GM13976 (cell line): ENCODE measurements at regions not wholly inside any gene's neighbourhood (a gene's known extent, or its start where the extent isn't known, plus 50 kb on each side); places are given as distances from the start of the nearest gene placed in this dataset.
A peak's percentile ranks its signal among the peaks of the same experiment; 100 is the strongest.

Source experiments
- DNase-seq: peaks from one replicate; pipeline ENCODE4 v3.0.0; 2012; ENCODE audit warnings: low spot score
- in situ Hi-C: fragments of 300-500 bp; cut with MboI; formaldehyde crosslinking; loops from one replicate; pipeline ENCODE4 v1.12.0; 2022; ENCODE audit warnings: low sequenced_read_pairs, mixed read lengths, inconsistent platforms; ENCODE audit not compliant: unreplicated experiment
- TF ChIP-seq, protein P1 (sequence below): IDR thresholded peaks from 2 replicates; pipeline ENCODE4 v1.5.1; 2012; ENCODE audit warnings: borderline replicate concordance, mild to moderate bottlenecking; ENCODE audit not compliant: insufficient read depth; ENCODE audit errors: extremely low read depth, missing control alignments, control extremely low read depth

DNA sequence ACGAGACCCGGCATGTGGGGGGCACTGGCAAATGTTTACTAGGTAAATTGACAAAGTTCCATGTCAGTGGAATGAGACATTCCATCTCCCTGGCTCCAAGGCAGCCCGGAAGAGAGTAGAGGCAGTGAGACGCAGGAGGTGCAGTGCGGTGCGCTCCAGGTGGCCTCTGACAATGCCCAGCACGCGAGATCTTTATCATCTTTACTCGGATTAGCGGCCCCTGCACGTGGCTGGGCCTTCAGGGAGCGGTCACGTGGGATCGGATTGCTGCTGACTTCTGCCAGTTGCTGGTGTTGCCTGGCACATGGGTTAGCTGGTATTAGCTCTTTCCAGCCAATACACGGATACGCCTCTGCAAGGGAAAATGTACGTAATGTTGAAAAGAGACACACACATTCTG lies 151.2 kb upstream of the ALKAL2 start:
- TF ChIP-seq, protein P1, sequence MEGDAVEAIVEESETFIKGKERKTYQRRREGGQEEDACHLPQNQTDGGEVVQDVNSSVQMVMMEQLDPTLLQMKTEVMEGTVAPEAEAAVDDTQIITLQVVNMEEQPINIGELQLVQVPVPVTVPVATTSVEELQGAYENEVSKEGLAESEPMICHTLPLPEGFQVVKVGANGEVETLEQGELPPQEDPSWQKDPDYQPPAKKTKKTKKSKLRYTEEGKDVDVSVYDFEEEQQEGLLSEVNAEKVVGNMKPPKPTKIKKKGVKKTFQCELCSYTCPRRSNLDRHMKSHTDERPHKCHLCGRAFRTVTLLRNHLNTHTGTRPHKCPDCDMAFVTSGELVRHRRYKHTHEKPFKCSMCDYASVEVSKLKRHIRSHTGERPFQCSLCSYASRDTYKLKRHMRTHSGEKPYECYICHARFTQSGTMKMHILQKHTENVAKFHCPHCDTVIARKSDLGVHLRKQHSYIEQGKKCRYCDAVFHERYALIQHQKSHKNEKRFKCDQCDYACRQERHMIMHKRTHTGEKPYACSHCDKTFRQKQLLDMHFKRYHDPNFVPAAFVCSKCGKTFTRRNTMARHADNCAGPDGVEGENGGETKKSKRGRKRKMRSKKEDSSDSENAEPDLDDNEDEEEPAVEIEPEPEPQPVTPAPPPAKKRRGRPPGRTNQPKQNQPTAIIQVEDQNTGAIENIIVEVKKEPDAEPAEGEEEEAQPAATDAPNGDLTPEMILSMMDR: no peak
- in situ Hi-C loops: no loop called here
- no peak for DNase-seq

DNA sequence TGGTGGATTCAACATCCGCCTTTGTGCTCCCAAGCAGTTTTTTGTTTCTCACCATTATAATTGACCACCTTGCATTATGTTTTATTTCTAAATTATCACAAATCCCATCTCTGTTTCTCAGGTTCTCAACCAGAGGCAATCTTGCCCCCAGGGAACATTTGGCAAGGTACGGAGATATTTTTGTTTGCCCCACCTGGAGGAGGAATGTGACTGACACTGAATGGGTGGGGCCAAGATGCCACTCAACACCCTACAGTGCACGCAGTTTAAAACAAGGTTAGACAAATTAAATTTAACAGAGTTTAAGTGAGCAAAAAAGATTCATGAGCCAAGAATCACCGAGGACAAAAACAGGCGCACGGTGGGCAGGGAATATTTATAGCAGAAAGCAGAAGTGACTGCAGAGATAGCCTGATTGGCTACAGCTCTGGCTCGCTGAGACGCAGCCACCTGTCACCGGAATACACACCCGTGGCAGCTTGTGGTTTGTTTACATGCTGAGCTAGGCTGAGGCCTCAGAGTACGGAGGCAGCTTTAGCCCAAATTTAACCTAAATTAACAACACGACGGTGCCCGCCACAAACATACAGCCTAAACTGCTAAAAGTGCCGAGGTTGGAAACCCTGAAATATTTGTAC lies 150.0 kb upstream of the ALKAL2 start:
- TF ChIP-seq, protein P1: no peak
- peak; percentile 78 for DNase-seq
- in situ Hi-C loops: no loop called here

DNA sequence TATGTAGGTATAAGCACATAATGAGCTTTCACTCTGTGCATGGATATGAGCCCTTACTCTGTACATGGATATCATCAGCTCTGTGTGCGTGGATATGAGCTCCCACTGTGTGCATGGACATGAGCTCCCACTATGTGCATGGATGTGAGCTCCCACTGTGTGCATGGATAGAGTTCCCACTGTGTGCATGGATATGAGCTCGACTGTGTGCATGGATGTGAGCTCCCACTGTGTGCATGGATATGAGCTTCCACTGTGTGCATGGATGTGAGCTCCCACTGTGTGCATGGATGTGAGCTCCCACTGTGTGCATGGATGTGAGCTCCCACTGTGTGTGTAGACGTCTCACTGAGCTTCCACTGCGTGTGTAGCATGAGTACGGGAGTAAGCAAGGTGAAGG lies 149.3 kb upstream of the ALKAL2 start:
- no peak for DNase-seq
- in situ Hi-C loops: no loop called here
- TF ChIP-seq, protein P1: no peak

DNA sequence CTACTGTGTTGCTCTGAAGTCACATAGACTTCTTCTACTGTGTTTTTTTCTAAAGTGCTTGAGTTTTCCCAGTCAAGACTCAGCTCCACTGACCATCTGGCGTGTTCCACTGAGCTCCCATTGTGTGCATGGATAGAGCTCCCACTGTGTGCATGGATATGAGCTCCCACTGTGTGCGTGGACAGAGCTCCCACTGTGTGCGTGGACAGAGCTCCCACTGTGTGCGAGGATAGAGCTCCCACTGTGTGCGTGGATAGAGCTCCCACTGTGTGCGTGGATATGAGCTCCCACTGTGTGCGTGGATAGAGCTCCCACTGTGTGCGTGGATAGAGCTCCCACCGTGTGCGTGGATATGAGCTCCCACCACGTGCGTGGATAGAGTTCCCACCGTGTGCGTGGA lies 148.3 kb upstream of the ALKAL2 start:
- TF ChIP-seq, protein P1: no peak
- in situ Hi-C loops: no loop called here
- no peak for DNase-seq

DNA sequence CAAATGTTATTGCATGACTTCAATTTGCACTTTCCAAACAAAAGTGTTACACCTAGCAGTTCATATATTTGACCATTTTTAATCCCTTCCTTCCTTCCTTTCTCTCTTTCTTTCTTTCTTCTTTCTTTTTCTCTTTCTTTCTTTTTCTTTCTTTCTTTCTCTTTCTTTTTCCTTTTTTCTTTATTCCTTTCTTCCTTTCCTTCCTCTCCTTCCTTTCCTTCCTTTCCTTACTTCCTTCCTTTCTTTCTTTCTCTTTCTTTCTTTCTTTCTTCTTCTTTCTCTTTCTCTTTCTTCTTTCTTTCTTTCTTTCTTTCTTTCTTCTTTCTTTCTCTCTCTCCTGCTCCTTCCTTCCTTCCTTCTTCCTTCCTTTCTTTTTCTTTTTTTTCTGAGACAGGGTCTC lies 146.7 kb upstream of the ALKAL2 start:
- DNase-seq: no peak
- TF ChIP-seq, protein P1: no peak
- in situ Hi-C loops: no loop called here

DNA sequence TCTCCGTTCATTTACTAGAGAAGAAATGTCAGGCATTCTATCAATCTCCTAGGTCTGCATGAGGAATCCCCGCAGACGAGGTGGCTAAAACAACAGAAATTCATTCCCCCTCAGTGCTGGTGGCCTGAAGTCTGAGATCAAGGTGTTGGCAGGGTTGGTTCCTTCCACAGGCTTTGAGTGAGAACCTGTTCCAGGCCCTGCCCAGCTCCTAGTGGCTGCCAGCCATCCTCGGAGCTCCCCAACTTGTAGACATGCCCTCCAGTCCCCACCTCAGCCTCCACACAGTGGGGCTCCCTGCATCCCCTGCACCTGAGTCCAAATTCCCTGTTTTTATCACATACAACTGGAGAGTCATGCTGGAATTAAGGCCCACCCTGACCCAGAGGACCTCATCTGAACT lies 145.3 kb upstream of the ALKAL2 start:
- in situ Hi-C loops: no loop called here

More for the DNA sequence above, 145.3 kb upstream of the ALKAL2 start:
- TF ChIP-seq, protein P1: no peak
- DNase-seq: no peak
